ENCODE measurements at regions not wholly inside any gene's neighbourhood (a gene's known extent, or its start where the extent isn't known, plus 50 kb on each side); places are given as distances from the start of the nearest gene placed in this dataset.

GRCh38 chr6:91580635-91581034, 993.8 kb upstream of the MAP3K7 start:
- no peak for DNase-seq

GRCh38 chr6:91575032-91575431, 988.2 kb upstream of the MAP3K7 start:
- DNase-seq: no peak

GRCh38 chr6:91573826-91574416, 987.0 kb upstream of the MAP3K7 start:
- DNase-seq: peak in 1 of 2 experiments; percentile 2

GRCh38 chr6:91572878-91573277, 986.0 kb upstream of the MAP3K7 start:
- no peak for DNase-seq

GRCh38 chr6:91569071-91569470, 982.2 kb upstream of the MAP3K7 start:
- DNase-seq: no peak

GRCh38 chr6:91566467-91566866, 979.6 kb upstream of the MAP3K7 start:
- no peak for DNase-seq

GRCh38 chr6:91565207-91565606, 978.3 kb upstream of the MAP3K7 start:
- DNase-seq: no peak

GRCh38 chr6:91562955-91563354, 976.1 kb upstream of the MAP3K7 start:
- no peak for DNase-seq

GRCh38 chr6:91560409-91560808, 973.5 kb upstream of the MAP3K7 start:
- DNase-seq: no peak

- DNase-seq: no peak
Measured at GRCh38 chr6:91540902-91541301, 954.0 kb upstream of the MAP3K7 start.

GRCh38 chr6:91539456-91539855, 952.6 kb upstream of the MAP3K7 start:
- peak in 1 of 2 experiments; percentile 47 for DNase-seq

GRCh38 chr6:91538622-91539021, 951.8 kb upstream of the MAP3K7 start:
- DNase-seq: no peak

- no peak for DNase-seq
Measured at GRCh38 chr6:91534614-91535013, 947.7 kb upstream of the MAP3K7 start.

GRCh38 chr6:91523511-91523910, 936.6 kb upstream of the MAP3K7 start:
- peak in 1 of 2 experiments; percentile 2 for DNase-seq

- no peak for DNase-seq
Measured at GRCh38 chr6:91521999-91522398, 935.1 kb upstream of the MAP3K7 start.

- no peak for DNase-seq
Measured at GRCh38 chr6:91509711-91510110, 922.8 kb upstream of the MAP3K7 start.

- DNase-seq: no peak
Measured at GRCh38 chr6:91509039-91509438, 922.2 kb upstream of the MAP3K7 start.

GRCh38 chr6:91506509-91506908, 919.6 kb upstream of the MAP3K7 start:
- DNase-seq: no peak

- DNase-seq: no peak
Measured at GRCh38 chr6:91505199-91505598, 918.3 kb upstream of the MAP3K7 start.

GRCh38 chr6:91501930-91502329, 915.1 kb upstream of the MAP3K7 start:
- no peak for DNase-seq

- no peak for DNase-seq
Measured at GRCh38 chr6:91500689-91501303, 913.9 kb upstream of the MAP3K7 start.

- DNase-seq: no peak
Measured at GRCh38 chr6:91498576-91498975, 911.7 kb upstream of the MAP3K7 start.

GRCh38 chr6:91497770-91498169, 910.9 kb upstream of the MAP3K7 start:
- DNase-seq: no peak

GRCh38 chr6:91490671-91491301, 903.9 kb upstream of the MAP3K7 start:
- DNase-seq: no peak
